PC-3 (cell line): ENCODE measurements at regions not wholly inside any gene's neighbourhood (a gene's known extent, or its start where the extent isn't known, plus 50 kb on each side); places are given as distances from the start of the nearest gene placed in this dataset.
"Not testable (repeated sequence)": the region's sequence is repeated elsewhere in the genome, so short reads cannot be mapped to it uniquely, and the experiment has no call there.

Source experiments
- ATAC-seq: fragments of 200-7000 bp; cut with Tn5 transposase; 2 replicates; pipeline ENCODE4 v1.9.1; 2020; ENCODE audit warnings: mild to moderate bottlenecking, moderate library complexity
- BruUV-seq: library from RNA; stranded (reverse); fragments of 400-500 nt; replicated peaks from 2 replicates; lab custom pipeline; 2021; lab: Mats Ljungman, UMichigan
- CTCF ChIA-PET: fragments of 300-600 bp; sonication (Branson Sonifier 250); formaldehyde crosslinking; loops from one replicate; lab custom pipeline; 2022; ENCODE audit warnings: antibody characterized with exemption; lab: Charles Lee
- POLR2A ChIA-PET: fragments of 300-600 bp; sonication (Branson Sonifier 250); formaldehyde crosslinking; loops from one replicate; lab custom pipeline; 2022; ENCODE audit warnings: antibody characterized with exemption; ENCODE audit not compliant: unreplicated experiment; lab: Charles Lee
- DNase-seq: peaks from one replicate; pipeline ENCODE4 v3.0.0-alpha.2; 2015
- H2AFZ ChIP-seq: fragments of 300-600 bp; sonication (generic); 2 replicates; pipeline ENCODE4 v1.6.0; 2016; ENCODE audit warnings: antibody characterized with exemption, low read length
- H3F3A ChIP-seq: fragments of 300-600 bp; sonication (generic); one replicate; pipeline ENCODE4 v1.6.0; 2017; ENCODE audit warnings: antibody characterized with exemption, low read length, control low read depth, mild to moderate bottlenecking; ENCODE audit not compliant: unreplicated experiment
- H3K27ac ChIP-seq: fragments of 300-600 bp; sonication (generic); 2 replicates; pipeline ENCODE4 v1.5.1; 2016; ENCODE audit warnings: mild to moderate bottlenecking, low read length
- H3K27me3 ChIP-seq: fragments of 300-600 bp; sonication (generic); 2 replicates; pipeline ENCODE4 v1.6.1; 2016; ENCODE audit warnings: low read length, mixed read lengths
- H3K36me3 ChIP-seq: fragments of 300-600 bp; sonication (generic); 2 replicates; pipeline ENCODE4 v1.6.1; 2016; ENCODE audit warnings: low read depth, mixed run types, low read length, mixed read lengths
- H3K4me1 ChIP-seq: fragments of 300-600 bp; sonication (generic); 2 replicates; pipeline ENCODE4 v1.5.1; 2016; ENCODE audit warnings: low read length; ENCODE audit not compliant: insufficient read depth
- H3K4me2 ChIP-seq: fragments of 300-600 bp; sonication (generic); 2 replicates; pipeline ENCODE4 v1.6.0; 2016; ENCODE audit warnings: low read length
- H3K4me3 ChIP-seq: fragments of 300-600 bp; sonication (generic); 2 replicates; pipeline ENCODE4 v1.5.1; 2016; ENCODE audit warnings: mild to moderate bottlenecking, low read length, mixed read lengths
- H3K79me2 ChIP-seq: fragments of 300-600 bp; sonication (generic); 2 replicates; pipeline ENCODE4 v1.6.1; 2017; ENCODE audit warnings: low read length, mixed read lengths
- H3K9ac ChIP-seq: fragments of 300-600 bp; sonication (generic); 2 replicates; pipeline ENCODE4 v1.6.0; 2016; ENCODE audit warnings: mild to moderate bottlenecking, low read length
- H3K9me2 ChIP-seq: fragments of 300-600 bp; sonication (generic); replicated peaks from 2 replicates; pipeline ENCODE4 v1.6.1; 2016; ENCODE audit warnings: mixed run types, low read length, mixed read lengths
- H3K9me3 ChIP-seq: fragments of 300-600 bp; sonication (generic); 2 replicates; pipeline ENCODE4 v1.6.1; 2016; ENCODE audit warnings: low read length, mixed read lengths
- H4K20me1 ChIP-seq: fragments of 300-600 bp; sonication (generic); 2 replicates; pipeline ENCODE4 v1.6.1; 2016; ENCODE audit warnings: low read length, mixed read lengths
- CTCF ChIP-seq: fragments of 300-600 bp; sonication (generic); conservative IDR thresholded peaks from 2 replicates; pipeline ENCODE4 v1.5.1; 2017; ENCODE audit warnings: antibody characterized with exemption, low read depth, mild to moderate bottlenecking, low read length
- EZH2 ChIP-seq: fragments of 300-600 bp; sonication (generic); IDR thresholded peaks from one replicate; pipeline ENCODE4 v1.6.1; 2017; ENCODE audit warnings: antibody characterized with exemption, mild to moderate bottlenecking, low read length; ENCODE audit not compliant: unreplicated experiment
- EZH2phosphoT487 ChIP-seq: fragments of 300-600 bp; sonication (generic); IDR thresholded peaks from 2 replicates; pipeline ENCODE4 v1.6.1; 2018; ENCODE audit warnings: mild to moderate bottlenecking, antibody characterized with exemption, low read length, borderline replicate concordance
- intact Hi-C: fragments of 100-400 bp; cut with micrococcal nuclease; formaldehyde crosslinking; loops from 2 replicates; pipeline ENCODE4 v1.9.0; 2023

DNA sequence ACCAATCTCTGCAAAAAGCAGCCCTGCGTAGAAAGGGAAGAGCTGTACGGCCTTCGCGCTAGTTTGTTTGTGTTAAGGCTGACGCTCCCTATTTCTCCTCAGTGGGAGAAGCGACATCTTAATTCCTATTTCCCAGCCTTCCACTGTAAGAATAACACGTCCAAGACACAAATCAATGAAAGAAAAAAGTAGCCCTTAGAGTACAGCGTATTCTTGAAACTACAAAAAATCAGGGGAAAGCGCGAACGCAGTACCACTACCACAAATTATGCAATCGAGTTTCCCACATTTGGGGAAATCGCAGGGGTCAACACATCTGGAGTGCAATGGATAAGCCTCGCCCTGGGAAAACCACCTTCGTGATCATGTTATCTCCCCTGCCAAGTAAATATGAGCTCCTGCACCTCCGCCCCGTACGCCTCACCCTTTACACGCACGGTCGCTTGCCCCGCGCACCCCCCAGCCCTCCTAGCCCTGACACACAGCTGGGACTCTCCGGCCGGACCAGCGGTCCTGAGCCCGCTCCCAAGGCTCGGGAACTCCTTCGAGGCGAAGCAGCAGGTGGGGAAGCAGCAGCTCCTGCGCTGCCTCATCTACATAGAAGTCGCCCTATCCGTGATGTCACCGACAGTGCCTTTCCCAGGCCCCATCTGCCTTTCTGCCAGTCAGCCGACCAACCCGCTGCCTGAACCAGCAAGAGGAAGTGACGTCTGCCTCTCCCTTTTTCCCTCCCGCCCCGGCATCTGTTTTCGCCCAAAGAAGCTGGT lies 94.7 kb downstream of the PPIAL4G start:
- Histone ChIP-seq H3K4me3 (peak overlapping the region; percentile 64), H3K9ac (peak overlapping the region; percentile 79), H3K9me2 (no peaks in the 10 kb centered on the region), H2AFZ (peak overlapping the region; percentile 91), H3K36me3 (no peaks in the 10 kb centered on the region), H3K27ac (peak overlapping the region; percentile 90), H3K4me1 (peaks cover 10% of the 10 kb centered on the region), H3K79me2 (no peaks in the 10 kb centered on the region), H3K4me2 (peak overlapping the region; percentile 87), H3K27me3 (no peaks in the 10 kb centered on the region), H3K9me3 (no peaks in the 10 kb centered on the region), H4K20me1 (no peaks in the 10 kb centered on the region), H3F3A (no peaks in the 10 kb centered on the region)
- BruUV-seq, result TSS peak; percentile 100
- peak; percentile 94 for ATAC-seq
- intact Hi-C loops, result no loop called here
- ChIA-PET CTCF (no interaction called here), POLR2A (interaction anchor here (0.6 to 0.9 kb wide), 3 partner anchors 36 to 482 kb away, joined by 4 to 6 read pairs (median 4); no protein-coding TSS in a partner anchor)
- DNase-seq, result peak; percentile 94
- TF ChIP-seq EZH2 (no peak), EZH2phosphoT487 (no peak), CTCF (no peak)

DNA sequence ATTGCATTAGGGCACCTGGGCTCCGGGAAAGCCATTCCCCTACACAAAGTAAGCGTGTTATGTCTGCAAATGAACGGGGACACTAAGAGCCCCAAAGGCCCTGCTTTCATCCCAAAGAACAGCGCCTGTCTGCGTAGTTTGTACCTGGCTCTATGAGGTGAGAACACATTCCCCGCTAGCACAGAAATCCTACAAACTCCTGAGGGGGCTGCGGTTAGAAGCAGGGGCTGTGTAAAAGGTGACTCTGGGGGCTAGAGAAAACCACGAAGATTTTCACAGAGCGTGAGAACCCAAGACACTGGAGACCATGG lies 95.2 kb downstream of the PPIAL4G start:
- intact Hi-C loops, DNase-seq, CTCF ChIA-PET, H3K79me2 ChIP-seq, H3K36me3 ChIP-seq, H3K4me1 ChIP-seq, H3K9me3 ChIP-seq, H3F3A ChIP-seq, BruUV-seq, H3K9me2 ChIP-seq, H4K20me1 ChIP-seq, ATAC-seq, H3K27me3 ChIP-seq: not testable (repeated sequence)
- H3K27ac ChIP-seq, result peak overlapping the region; percentile 90
- peak overlapping the region; percentile 91; the same call in 1 of the 2 replicates for H2AFZ ChIP-seq
- peak overlapping the region; percentile 79 for H3K9ac ChIP-seq
- POLR2A ChIA-PET, result interaction anchor here (0.9 kb wide), 1 partner anchor 481 kb away, joined by 4 read pairs; no protein-coding TSS in a partner anchor
- H3K4me3 ChIP-seq, result peak overlapping the region; percentile 64
- peak overlapping the region; percentile 87 for H3K4me2 ChIP-seq

GRCh38 chr1:148387122-148387948 lies 95.8 kb downstream of the PPIAL4G start:
- H3K4me2 ChIP-seq, result peak overlapping the region; percentile 87

More at GRCh38 chr1:148387122-148387948, 95.8 kb downstream of the PPIAL4G start:
- H3K9me3 ChIP-seq, CTCF ChIA-PET, ATAC-seq, intact Hi-C loops, H3K9me2 ChIP-seq, POLR2A ChIA-PET, H3K27me3 ChIP-seq, H4K20me1 ChIP-seq, H3F3A ChIP-seq, H3K4me1 ChIP-seq, H3K79me2 ChIP-seq, BruUV-seq, H3K36me3 ChIP-seq: not testable (repeated sequence)
- peak; percentile 17 for DNase-seq
- Histone ChIP-seq H2AFZ (0 out of 2 replicates have a peak overlapping the region, but pooled peaks have one; percentile 91), H3K27ac (peak overlapping the region; percentile 90), H3K9ac (peak overlapping the region; percentile 79), H3K4me3 (peak overlapping the region; percentile 64)
